Hepatocyte (in vitro differentiated cells): ENCODE measurements at regions not wholly inside any gene's neighbourhood (a gene's known extent, or its start where the extent isn't known, plus 50 kb on each side); places are given as distances from the start of the nearest gene placed in this dataset.
A peak's percentile ranks its signal among the peaks of the same experiment; 100 is the strongest.

Experiments used
- DNase-seq: peaks from one replicate; pipeline ENCODE4 v3.0.0-alpha.2; 2016; ENCODE audit warnings: low spot score
- H2AFZ ChIP-seq: fragments of 200-600 bp; sonication (generic); 2 replicates; pipeline ENCODE4 v1.6.0; 2016; ENCODE audit warnings: antibody characterized with exemption, mild to moderate bottlenecking
- H3K27ac ChIP-seq: fragments of 200-600 bp; sonication (generic); 2 replicates; pipeline ENCODE4 v1.5.1; 2016; ENCODE audit warnings: mild to moderate bottlenecking
- H3K27me3 ChIP-seq: fragments of 200-600 bp; sonication (generic); 2 replicates; pipeline ENCODE4 v1.6.1; 2016
- H3K36me3 ChIP-seq: fragments of 200-600 bp; sonication (generic); replicated peaks from 2 replicates; pipeline ENCODE4 v1.5.1; 2016; ENCODE audit warnings: low read depth; ENCODE audit not compliant: insufficient read depth
- H3K4me1 ChIP-seq: fragments of 200-600 bp; sonication (generic); 2 replicates; pipeline ENCODE4 v1.5.1; 2016; ENCODE audit warnings: mild to moderate bottlenecking, moderate library complexity; ENCODE audit not compliant: insufficient read depth
- H3K4me2 ChIP-seq: fragments of 200-600 bp; sonication (generic); 2 replicates; pipeline ENCODE4 v1.6.0; 2016
- H3K4me3 ChIP-seq: fragments of 200-600 bp; sonication (generic); 2 replicates; pipeline ENCODE4 v1.5.1; 2016; ENCODE audit warnings: mild to moderate bottlenecking
- H3K79me2 ChIP-seq: fragments of 200-600 bp; sonication (generic); 2 replicates; pipeline ENCODE4 v1.6.0; 2017; ENCODE audit warnings: mild to moderate bottlenecking
- H3K9me2 ChIP-seq: fragments of 200-600 bp; sonication (generic); replicated peaks from 2 replicates; pipeline ENCODE4 v1.6.0; 2017; ENCODE audit warnings: mild to moderate bottlenecking; ENCODE audit not compliant: insufficient read depth
- H3K9me3 ChIP-seq: fragments of 200-600 bp; sonication (generic); 2 replicates; pipeline ENCODE4 v1.5.1; 2016; ENCODE audit warnings: low read depth, mild to moderate bottlenecking
- H4K20me1 ChIP-seq: fragments of 200-600 bp; sonication (generic); 2 replicates; pipeline ENCODE4 v1.6.0; 2016; ENCODE audit warnings: mild to moderate bottlenecking; ENCODE audit not compliant: insufficient read depth, poor library complexity, severe bottlenecking
- CTCF ChIP-seq: fragments of 200-600 bp; sonication (generic); IDR thresholded peaks from 2 replicates; pipeline ENCODE4 v1.5.1; 2016; ENCODE audit warnings: antibody characterized with exemption, mild to moderate bottlenecking; ENCODE audit not compliant: poor library complexity
- EZH2 ChIP-seq: fragments of 200-600 bp; sonication (generic); IDR thresholded peaks from 2 replicates; pipeline ENCODE4 v1.6.1; 2016; ENCODE audit warnings: antibody characterized with exemption, mild to moderate bottlenecking, borderline replicate concordance
- EZH2phosphoT487 ChIP-seq: fragments of 200-600 bp; sonication (generic); IDR thresholded peaks from one replicate; pipeline ENCODE4 v1.6.1; 2018; ENCODE audit warnings: antibody characterized with exemption, mild to moderate bottlenecking, low read depth, moderate library complexity; ENCODE audit not compliant: unreplicated experiment, severe bottlenecking
- WGBS: methylation state at CpG from one replicate; pipeline ENCODE4 v1.1.6; 2016; ENCODE audit warnings: low lambda C conversion rate; ENCODE audit errors: missing lambda C conversion rate; 5-methylcytosine and 5-hydroxymethylcytosine counted together

- Histone ChIP-seq H3K9me2 (no peaks in the 10 kb centered on the region), H2AFZ (peak overlapping the region; percentile 16), H3K9me3 (no peaks in the 10 kb centered on the region), H3K79me2 (no peaks in the 10 kb centered on the region), H3K27ac (peak overlapping the region; percentile 33), H3K36me3 (no peaks in the 10 kb centered on the region), H3K4me3 (no peak overlapping the region), H4K20me1 (no peaks in the 10 kb centered on the region), H3K4me1 (peaks cover 7% of the 10 kb centered on the region), H3K4me2 (peak overlapping the region; percentile 25), H3K27me3 (no peaks in the 10 kb centered on the region)
- WGBS = 58% methylated on average over 6 of the region's 6 CpGs
- peak; percentile 4 for DNase-seq
- TF ChIP-seq EZH2phosphoT487 = no peak
- no peak for TF ChIP-seq EZH2
- no peak for TF ChIP-seq CTCF
Observed at GRCh38 chr7:81624650-81625631, 144.9 kb downstream of the HGF start.

GRCh38 chr7:81624021-81624592 lies 145.7 kb downstream of the HGF start:
- Histone ChIP-seq H2AFZ (no peak overlapping the region), H4K20me1 (no peaks in the 10 kb centered on the region), H3K79me2 (no peaks in the 10 kb centered on the region), H3K36me3 (no peaks in the 10 kb centered on the region), H3K27ac (peak overlapping the region; percentile 7), H3K4me3 (no peak overlapping the region), H3K9me2 (no peaks in the 10 kb centered on the region), H3K9me3 (no peaks in the 10 kb centered on the region), H3K27me3 (no peaks in the 10 kb centered on the region), H3K4me2 (no peak overlapping the region), H3K4me1 (peaks cover 7% of the 10 kb centered on the region)
- DNase-seq = no peak
- TF ChIP-seq CTCF (no peak), EZH2 (no peak), EZH2phosphoT487 (no peak)
- 88% methylated on average over 1 of the region's 1 CpG for WGBS

- no peaks in the 10 kb centered on the region for H3K79me2 ChIP-seq
- H3K9me2 ChIP-seq = no peaks in the 10 kb centered on the region
- peaks cover 7% of the 10 kb centered on the region for H3K4me1 ChIP-seq
- H4K20me1 ChIP-seq = no peaks in the 10 kb centered on the region
- H3K4me2 ChIP-seq = no peak overlapping the region
- H3K9me3 ChIP-seq = no peaks in the 10 kb centered on the region
- no peak for TF ChIP-seq CTCF
- TF ChIP-seq EZH2 = no peak
- TF ChIP-seq EZH2phosphoT487 = no peak
- DNase-seq = no peak
- no peaks in the 10 kb centered on the region for H3K27me3 ChIP-seq
- 44% methylated on average over 1 of the region's 1 CpG for WGBS
- H2AFZ ChIP-seq = no peak overlapping the region
- H3K27ac ChIP-seq = no peak overlapping the region
- no peak overlapping the region for H3K4me3 ChIP-seq
- no peaks in the 10 kb centered on the region for H3K36me3 ChIP-seq
Observed at GRCh38 chr7:81623251-81623855, 146.5 kb downstream of the HGF start.
